Liver (tissue), 8 donors: ENCODE measurements at regions not wholly inside any gene's neighbourhood (a gene's known extent, or its start where the extent isn't known, plus 50 kb on each side); places are given as distances from the start of the nearest gene placed in this dataset.

Source experiments
- DNase-seq: peaks from one replicate; pipeline ENCODE4 v3.0.0-alpha.2; 2017; ENCODE audit warnings: low spot score
- H3K27ac ChIP-seq, 2 donors: one replicate each; pipeline ENCODE4 v1.7.0; 2013; ENCODE audit warnings: inconsistent platforms in 2 of 2, low read length in 2 of 2, control low read depth in 1 of 2, low read depth in 1 of 2, mild to moderate bottlenecking in 1 of 2
- H3K27me3 ChIP-seq, 4 donors: one replicate each; pipeline versions ENCODE4 v1.6.1 to v1.7.0; 2013; ENCODE audit warnings: low read length in 3 of 4, inconsistent platforms in 1 of 4, mild to moderate bottlenecking in 1 of 4, moderate library complexity in 1 of 4; ENCODE audit not compliant: control insufficient read depth in 4 of 4, insufficient read depth in 4 of 4
- H3K36me3 ChIP-seq, 4 donors: one replicate each; pipeline versions ENCODE4 v1.6.1 to v1.7.0; 2013; ENCODE audit warnings: low read length in 3 of 4, mild to moderate bottlenecking in 3 of 4, low read depth in 1 of 4, moderate library complexity in 1 of 4; ENCODE audit not compliant: control insufficient read depth in 4 of 4, insufficient read depth in 3 of 4
- H3K4me1 ChIP-seq, 4 donors: one replicate each; pipeline versions ENCODE4 v1.6.1 to v1.7.0; 2013; ENCODE audit warnings: low read length in 3 of 4, mild to moderate bottlenecking in 3 of 4, moderate library complexity in 1 of 4; ENCODE audit not compliant: control insufficient read depth in 4 of 4, insufficient read depth in 4 of 4
- H3K4me3 ChIP-seq, 3 donors: one replicate each; pipeline versions ENCODE4 v1.6.1 to v1.7.0; 2013; ENCODE audit warnings: low read length in 3 of 3, control low read depth in 1 of 3, low read depth in 1 of 3, mild to moderate bottlenecking in 1 of 3
- H3K9ac ChIP-seq, 2 donors: one replicate each; pipeline ENCODE4 v1.7.0; 2013; ENCODE audit warnings: low read length in 2 of 2, mild to moderate bottlenecking in 2 of 2, moderate library complexity in 2 of 2, control low read depth in 1 of 2, low read depth in 1 of 2
- H3K9me3 ChIP-seq, 4 donors: one replicate each; pipeline versions ENCODE4 v1.6.1 to v1.7.0; 2013; ENCODE audit warnings: low read length in 3 of 4; ENCODE audit not compliant: control insufficient read depth in 4 of 4
- FOXA2 ChIP-seq: IDR thresholded peaks from 2 replicates; pipeline ENCODE4 v1.6.1; 2016; ENCODE audit warnings: antibody characterized with exemption
- GABPA ChIP-seq, 2 donors: IDR thresholded peaks in 1 of 2; conservative IDR thresholded peaks in 1 of 2; 2 replicates each; pipeline ENCODE4 v1.6.1; 2016; ENCODE audit warnings: antibody characterized with exemption in 2 of 2, mild to moderate bottlenecking in 1 of 2, moderate library complexity in 1 of 2
- HNF4A ChIP-seq, 2 donors: conservative IDR thresholded peaks; 2 replicates each; pipeline ENCODE4 v1.6.1; 2016; ENCODE audit warnings: antibody characterized with exemption in 2 of 2, mild to moderate bottlenecking in 2 of 2
- HNF4G ChIP-seq: IDR thresholded peaks from 2 replicates; pipeline ENCODE4 v1.6.1; 2016; ENCODE audit warnings: antibody characterized with exemption
- JUND ChIP-seq, 2 donors: IDR thresholded peaks; 2 replicates each; pipeline ENCODE4 v1.6.1; 2016; ENCODE audit warnings: antibody characterized with exemption in 2 of 2
- NR2F2 ChIP-seq: IDR thresholded peaks from 2 replicates; pipeline ENCODE4 v1.6.1; 2016; ENCODE audit warnings: antibody characterized with exemption
- RXRA ChIP-seq, 2 donors: IDR thresholded peaks; 2 replicates each; pipeline ENCODE4 v1.6.1; 2017 to 2018; ENCODE audit warnings: antibody characterized with exemption in 2 of 2, mild to moderate bottlenecking in 1 of 2
- SP1 ChIP-seq: IDR thresholded peaks from 2 replicates; pipeline ENCODE4 v1.6.1; 2018; ENCODE audit warnings: antibody characterized with exemption, mild to moderate bottlenecking
- YY1 ChIP-seq: IDR thresholded peaks from 2 replicates; pipeline ENCODE4 v1.6.1; 2016; ENCODE audit warnings: antibody characterized with exemption, mild to moderate bottlenecking
- WGBS: extraction: QIAGEN DNeasy Blood & Tissue Kit; methylation state at CpG from one replicate; pipeline ENCODE4 v1.1.7; 2013; 5-methylcytosine and 5-hydroxymethylcytosine counted together
- TF ChIP-seq, protein P1 (sequence below): IDR thresholded peaks from 2 replicates; pipeline ENCODE4 v1.6.1; 2016; ENCODE audit warnings: antibody characterized with exemption, mild to moderate bottlenecking
- TF ChIP-seq, protein P2 (sequence below): IDR thresholded peaks from 2 replicates; pipeline ENCODE4 v1.6.1; 2016; ENCODE audit warnings: antibody characterized with exemption
- TF ChIP-seq, protein P3 (sequence below): fragments of 150-350 bp; IDR thresholded peaks from 2 replicates; pipeline ENCODE4 v1.5.1; 2017; ENCODE audit warnings: improper control_type of control experiment, low read depth, low read length; ENCODE audit not compliant: missing input control
- donor health status: healthy.
- donor health status: healthy.
- donor health status: healthy.
- donor health status: healthy.
- donor health status: healthy.

DNA sequence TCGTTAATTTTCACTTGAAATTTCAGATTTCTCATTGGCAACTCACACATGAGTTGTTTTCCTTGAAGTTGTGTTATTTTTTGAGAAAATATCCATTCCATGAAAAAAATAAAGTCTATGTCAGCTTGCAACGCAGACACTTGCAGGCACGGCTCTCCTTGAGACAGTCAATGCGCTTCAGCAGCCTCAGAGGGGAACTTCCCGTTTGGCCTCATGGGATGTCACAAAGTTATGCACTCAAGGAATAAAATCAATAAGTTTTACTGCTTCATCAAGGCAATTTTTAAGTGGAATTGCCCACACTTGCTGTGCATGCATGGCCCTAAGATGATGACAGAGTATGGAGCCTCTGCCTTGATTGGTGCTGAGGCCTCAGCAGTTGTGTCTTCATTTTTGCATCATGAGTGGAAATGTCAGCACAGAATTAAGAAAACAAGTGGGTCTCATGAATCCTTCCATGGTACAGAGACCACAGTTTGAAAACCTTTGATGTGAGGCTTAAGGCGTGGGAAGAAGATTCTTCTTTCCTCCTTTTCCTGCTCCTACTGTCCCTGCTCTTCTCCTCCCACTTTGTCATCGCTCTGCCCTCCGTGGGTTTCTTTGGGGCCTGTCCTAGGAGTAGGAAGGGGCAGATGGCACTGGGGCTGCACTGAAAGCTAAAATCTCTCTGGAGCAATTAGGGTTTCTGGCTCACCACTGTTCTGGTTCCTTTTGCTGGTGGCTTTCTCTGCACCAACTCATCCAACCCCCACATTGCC lies 509.0 kb upstream of the B3GAT1 start:
- no peak for DNase-seq
- no peaks in the 10 kb centered on the region for H3K27me3 ChIP-seq
- no peak overlapping the region for H3K4me3 ChIP-seq
- no peaks in the 10 kb centered on the region for H3K36me3 ChIP-seq
- TF ChIP-seq RXRA (IDR thresholded peaks at IDR 0.05) = no peak
- no peak for TF ChIP-seq NR2F2
- TF ChIP-seq HNF4A (conservative IDR thresholded peaks at IDR 0.05) = no peak
- TF ChIP-seq SP1 = no peak
- TF ChIP-seq JUND (IDR thresholded peaks at IDR 0.05) = no peak
- no peak overlapping the region for H3K9ac ChIP-seq
- no peaks in the 10 kb centered on the region for H3K4me1 ChIP-seq
- H3K9me3 ChIP-seq = peaks cover 0 to 3% (median 0%) of the 10 kb centered on the region in 4 donors
- no peak overlapping the region for H3K27ac ChIP-seq
- 78% methylated on average over 8 of the region's 8 CpGs for WGBS

DNA sequence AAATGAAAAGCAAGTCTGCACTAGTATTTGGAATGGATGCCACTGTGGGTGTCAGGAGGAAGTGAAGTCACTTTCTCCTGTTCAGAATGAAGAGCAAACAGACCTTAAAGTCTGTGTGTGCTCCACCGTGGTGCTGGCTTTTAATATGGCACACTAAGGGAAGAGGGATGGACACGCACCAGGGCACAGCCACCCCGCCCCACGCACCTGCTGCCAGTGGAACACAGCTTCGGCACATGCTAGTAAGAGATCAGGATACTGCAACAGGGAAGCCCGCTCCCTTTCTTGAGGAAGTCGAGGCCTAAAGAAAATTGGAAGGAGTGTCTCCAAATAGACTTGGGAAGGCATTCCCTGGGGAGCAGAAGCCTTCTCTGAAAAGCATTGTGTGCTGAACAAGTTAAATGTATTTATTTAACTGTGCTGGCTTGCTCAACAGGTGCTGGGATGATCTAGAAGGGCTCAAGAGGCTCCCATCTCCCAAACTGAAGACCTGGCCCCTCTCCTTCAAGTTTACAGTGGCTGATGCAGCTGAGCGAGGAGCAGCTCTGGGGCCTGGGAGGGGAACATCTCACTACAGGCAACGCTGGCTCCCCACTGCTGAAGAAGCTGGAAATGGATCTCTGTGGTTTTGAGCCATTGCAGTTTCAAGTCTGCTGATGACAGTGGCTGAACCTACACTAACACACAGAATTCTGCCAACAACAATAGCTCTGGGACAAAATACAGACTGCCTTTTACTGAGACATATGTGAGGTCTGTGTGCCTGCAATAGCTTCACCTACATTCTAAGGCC lies 504.6 kb upstream of the B3GAT1 start:
- Histone ChIP-seq H3K36me3 (no peaks in the 10 kb centered on the region), H3K27ac (no peak overlapping the region), H3K9me3 (no peaks in the 10 kb centered on the region), H3K9ac (no peak overlapping the region), H3K4me1 (no peaks in the 10 kb centered on the region), H3K4me3 (no peak overlapping the region), H3K27me3 (no peaks in the 10 kb centered on the region)
- 79% methylated on average over 9 of the region's 9 CpGs for WGBS
- TF ChIP-seq, protein P1, sequence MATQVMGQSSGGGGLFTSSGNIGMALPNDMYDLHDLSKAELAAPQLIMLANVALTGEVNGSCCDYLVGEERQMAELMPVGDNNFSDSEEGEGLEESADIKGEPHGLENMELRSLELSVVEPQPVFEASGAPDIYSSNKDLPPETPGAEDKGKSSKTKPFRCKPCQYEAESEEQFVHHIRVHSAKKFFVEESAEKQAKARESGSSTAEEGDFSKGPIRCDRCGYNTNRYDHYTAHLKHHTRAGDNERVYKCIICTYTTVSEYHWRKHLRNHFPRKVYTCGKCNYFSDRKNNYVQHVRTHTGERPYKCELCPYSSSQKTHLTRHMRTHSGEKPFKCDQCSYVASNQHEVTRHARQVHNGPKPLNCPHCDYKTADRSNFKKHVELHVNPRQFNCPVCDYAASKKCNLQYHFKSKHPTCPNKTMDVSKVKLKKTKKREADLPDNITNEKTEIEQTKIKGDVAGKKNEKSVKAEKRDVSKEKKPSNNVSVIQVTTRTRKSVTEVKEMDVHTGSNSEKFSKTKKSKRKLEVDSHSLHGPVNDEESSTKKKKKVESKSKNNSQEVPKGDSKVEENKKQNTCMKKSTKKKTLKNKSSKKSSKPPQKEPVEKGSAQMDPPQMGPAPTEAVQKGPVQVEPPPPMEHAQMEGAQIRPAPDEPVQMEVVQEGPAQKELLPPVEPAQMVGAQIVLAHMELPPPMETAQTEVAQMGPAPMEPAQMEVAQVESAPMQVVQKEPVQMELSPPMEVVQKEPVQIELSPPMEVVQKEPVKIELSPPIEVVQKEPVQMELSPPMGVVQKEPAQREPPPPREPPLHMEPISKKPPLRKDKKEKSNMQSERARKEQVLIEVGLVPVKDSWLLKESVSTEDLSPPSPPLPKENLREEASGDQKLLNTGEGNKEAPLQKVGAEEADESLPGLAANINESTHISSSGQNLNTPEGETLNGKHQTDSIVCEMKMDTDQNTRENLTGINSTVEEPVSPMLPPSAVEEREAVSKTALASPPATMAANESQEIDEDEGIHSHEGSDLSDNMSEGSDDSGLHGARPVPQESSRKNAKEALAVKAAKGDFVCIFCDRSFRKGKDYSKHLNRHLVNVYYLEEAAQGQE = no peak
- TF ChIP-seq GABPA (IDR thresholded peaks at IDR 0.05 in 1 of 2, conservative IDR thresholded peaks at IDR 0.05 in 1 of 2) (no peak), HNF4A (conservative IDR thresholded peaks at IDR 0.05) (no peak), JUND (IDR thresholded peaks at IDR 0.05) (no peak), FOXA2 (no peak), NR2F2 (no peak), HNF4G (no peak), YY1 (no peak)
- TF ChIP-seq, protein P2, sequence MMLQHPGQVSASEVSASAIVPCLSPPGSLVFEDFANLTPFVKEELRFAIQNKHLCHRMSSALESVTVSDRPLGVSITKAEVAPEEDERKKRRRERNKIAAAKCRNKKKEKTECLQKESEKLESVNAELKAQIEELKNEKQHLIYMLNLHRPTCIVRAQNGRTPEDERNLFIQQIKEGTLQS = no peak
- TF ChIP-seq, protein P3, sequence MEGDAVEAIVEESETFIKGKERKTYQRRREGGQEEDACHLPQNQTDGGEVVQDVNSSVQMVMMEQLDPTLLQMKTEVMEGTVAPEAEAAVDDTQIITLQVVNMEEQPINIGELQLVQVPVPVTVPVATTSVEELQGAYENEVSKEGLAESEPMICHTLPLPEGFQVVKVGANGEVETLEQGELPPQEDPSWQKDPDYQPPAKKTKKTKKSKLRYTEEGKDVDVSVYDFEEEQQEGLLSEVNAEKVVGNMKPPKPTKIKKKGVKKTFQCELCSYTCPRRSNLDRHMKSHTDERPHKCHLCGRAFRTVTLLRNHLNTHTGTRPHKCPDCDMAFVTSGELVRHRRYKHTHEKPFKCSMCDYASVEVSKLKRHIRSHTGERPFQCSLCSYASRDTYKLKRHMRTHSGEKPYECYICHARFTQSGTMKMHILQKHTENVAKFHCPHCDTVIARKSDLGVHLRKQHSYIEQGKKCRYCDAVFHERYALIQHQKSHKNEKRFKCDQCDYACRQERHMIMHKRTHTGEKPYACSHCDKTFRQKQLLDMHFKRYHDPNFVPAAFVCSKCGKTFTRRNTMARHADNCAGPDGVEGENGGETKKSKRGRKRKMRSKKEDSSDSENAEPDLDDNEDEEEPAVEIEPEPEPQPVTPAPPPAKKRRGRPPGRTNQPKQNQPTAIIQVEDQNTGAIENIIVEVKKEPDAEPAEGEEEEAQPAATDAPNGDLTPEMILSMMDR = no peak
- no peak for DNase-seq
